Subcutaneous abdominal adipose tissue (tissue), 5 donors: ENCODE measurements at regions not wholly inside any gene's neighbourhood (a gene's known extent, or its start where the extent isn't known, plus 50 kb on each side); places are given as distances from the start of the nearest gene placed in this dataset.
A peak's percentile ranks its signal among the peaks of the same experiment; 100 is the strongest.
"Not testable (repeated sequence)": the region's sequence is repeated elsewhere in the genome, so short reads cannot be mapped to it uniquely, and the experiment has no call there.

Source experiments
- H3K27ac ChIP-seq: one replicate; pipeline ENCODE4 v1.7.0; 2013; ENCODE audit warnings: low read depth, mild to moderate bottlenecking, inconsistent platforms, low read length, moderate library complexity
- H3K27me3 ChIP-seq, 5 donors: one replicate each; pipeline ENCODE4 v1.7.0; 2013; ENCODE audit warnings: low read length in 5 of 5, inconsistent platforms in 1 of 5; ENCODE audit not compliant: control insufficient read depth in 5 of 5, insufficient read depth in 4 of 5
- H3K36me3 ChIP-seq, 5 donors: one replicate each; pipeline ENCODE4 v1.7.0; 2013; ENCODE audit warnings: low read length in 5 of 5; ENCODE audit not compliant: control insufficient read depth in 5 of 5, insufficient read depth in 5 of 5
- H3K4me1 ChIP-seq, 5 donors: one replicate each; pipeline ENCODE4 v1.7.0; 2013; ENCODE audit warnings: low read length in 5 of 5, mild to moderate bottlenecking in 3 of 5, moderate library complexity in 1 of 5; ENCODE audit not compliant: control insufficient read depth in 5 of 5, insufficient read depth in 5 of 5
- H3K4me3 ChIP-seq, 5 donors: one replicate each; pipeline ENCODE4 v1.7.0; 2013; ENCODE audit warnings: low read length in 5 of 5, low read depth in 1 of 5
- H3K9ac ChIP-seq, 5 donors: one replicate each; pipeline ENCODE4 v1.7.0; 2013; ENCODE audit warnings: low read length in 5 of 5, mild to moderate bottlenecking in 4 of 5, moderate library complexity in 3 of 5
- H3K9me3 ChIP-seq, 5 donors: one replicate each; pipeline ENCODE4 v1.7.0; 2013; ENCODE audit warnings: low read length in 5 of 5; ENCODE audit not compliant: control insufficient read depth in 5 of 5
- donor health status: healthy.
- donor health status: healthy.
- donor health status: healthy.
- donor health status: healthy.
- donor health status: healthy.

DNA sequence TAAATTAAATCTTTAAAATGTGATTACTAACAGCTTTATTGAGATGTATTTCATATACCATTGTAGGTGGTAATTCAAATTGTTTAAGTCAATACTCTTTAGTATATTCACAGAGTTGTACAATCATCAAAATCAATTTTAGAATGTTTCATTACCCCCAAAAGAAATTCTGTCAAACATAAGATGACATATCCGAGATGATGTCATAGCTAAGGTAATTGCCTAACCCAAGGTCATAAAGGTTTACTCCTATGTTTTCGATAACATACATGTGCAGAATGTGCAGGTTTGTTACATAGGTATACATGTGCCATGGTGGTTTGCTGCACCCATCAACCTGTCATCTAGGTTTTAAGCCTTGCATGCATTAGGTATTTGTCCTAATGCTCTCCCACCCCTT is 1392.0 kb upstream of the GOT2 start:
- H3K4me1 ChIP-seq, H3K27ac ChIP-seq, H3K9me3 ChIP-seq, H3K36me3 ChIP-seq, H3K4me3 ChIP-seq, H3K27me3 ChIP-seq, H3K9ac ChIP-seq: not testable (repeated sequence)

DNA sequence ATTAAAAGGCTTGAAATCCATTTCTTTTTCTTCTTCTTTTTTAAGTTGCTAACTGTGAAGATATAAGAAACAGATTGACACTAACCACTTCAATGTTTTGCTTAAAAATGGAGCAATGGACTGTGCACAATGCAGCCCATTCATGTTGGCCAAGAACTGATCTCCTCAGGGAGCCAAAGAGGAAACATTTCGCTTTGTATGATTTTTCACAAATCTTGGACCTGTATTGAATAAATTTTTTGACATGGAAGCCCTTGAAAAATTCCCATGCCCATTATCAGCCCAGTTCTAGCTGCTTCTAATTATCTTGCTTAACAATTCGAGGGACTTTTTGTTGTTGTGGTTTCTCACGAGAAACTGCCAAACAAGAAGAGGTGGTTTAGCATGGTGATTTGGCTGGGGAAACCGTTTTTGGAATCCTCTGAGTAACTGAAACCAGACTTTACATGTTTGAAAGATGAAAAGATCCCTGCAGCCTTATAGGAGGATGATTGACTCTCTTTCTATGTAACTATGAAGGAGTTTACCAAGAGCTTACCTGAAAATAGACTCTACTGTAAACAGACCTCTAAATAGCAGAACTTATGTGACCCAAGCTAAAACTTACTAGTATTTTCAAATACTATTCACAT is 1389.4 kb upstream of the GOT2 start:
- Histone ChIP-seq H3K36me3 (no peaks in the 10 kb centered on the region), H3K4me1 (peaks cover 0 to 5% (median 0%) of the 10 kb centered on the region in 5 donors), H3K9me3 (no peaks in the 10 kb centered on the region), H3K4me3 (no peak overlapping the region), H3K27me3 (peaks cover 0 to 3% (median 0%) of the 10 kb centered on the region in 5 donors), H3K9ac (no peak overlapping the region), H3K27ac (no peak overlapping the region)

DNA sequence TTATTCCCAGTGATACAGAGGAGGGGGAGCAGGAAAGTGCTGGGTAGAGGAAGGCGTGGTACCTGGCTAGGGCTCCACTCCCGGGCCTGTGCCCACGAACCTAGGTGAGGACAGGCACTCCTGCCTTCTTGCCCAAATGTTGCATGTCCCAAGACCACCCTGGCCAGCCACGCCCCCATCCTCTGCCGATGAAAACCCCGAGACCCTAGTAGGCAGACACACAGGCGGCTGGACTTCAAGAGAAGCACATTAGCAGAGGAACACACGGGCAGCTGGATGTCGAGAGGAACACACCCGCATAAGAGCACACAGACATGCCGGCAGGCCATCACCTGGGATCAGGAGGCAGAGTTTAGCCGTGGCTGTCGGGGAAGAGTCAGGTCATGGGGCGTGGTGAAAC is 1386.5 kb upstream of the GOT2 start:
- H3K4me1 ChIP-seq, result peaks cover 0 to 5% (median 0%) of the 10 kb centered on the region in 5 donors
- H3K9me3 ChIP-seq, result no peaks in the 10 kb centered on the region
- H3K27ac ChIP-seq, result no peak overlapping the region
- no peak overlapping the region for H3K9ac ChIP-seq
- no peaks in the 10 kb centered on the region for H3K36me3 ChIP-seq
- peaks cover 0 to 3% (median 0%) of the 10 kb centered on the region in 5 donors for H3K27me3 ChIP-seq
- no peak overlapping the region for H3K4me3 ChIP-seq

DNA sequence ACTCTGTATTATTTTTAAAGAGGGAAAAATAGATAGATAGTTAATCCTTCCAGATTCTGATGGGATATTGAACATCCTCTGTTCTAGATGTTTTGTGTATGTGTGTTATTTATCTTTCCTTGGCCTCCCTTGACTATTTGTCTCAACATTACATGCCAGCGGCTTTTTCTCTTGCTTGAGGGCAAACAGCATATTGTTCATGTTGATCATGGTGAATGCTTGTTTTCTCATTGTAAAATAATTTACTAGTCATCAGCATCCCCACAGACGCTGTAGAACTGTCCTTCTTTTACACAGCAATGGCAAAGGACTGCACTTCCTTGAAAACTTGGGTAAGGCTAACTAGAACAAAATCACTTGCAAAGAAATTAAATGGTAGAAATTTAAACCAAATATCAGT is 1376.4 kb upstream of the GOT2 start:
- H3K4me1 ChIP-seq, result peaks cover 0 to 9% (median 6%) of the 10 kb centered on the region in 5 donors
- no peaks in the 10 kb centered on the region for H3K36me3 ChIP-seq
- H3K27ac ChIP-seq, result no peak overlapping the region
- peaks cover 0 to 3% (median 0%) of the 10 kb centered on the region in 5 donors for H3K9me3 ChIP-seq
- H3K27me3 ChIP-seq, result no peaks in the 10 kb centered on the region
- H3K4me3 ChIP-seq, result no peak overlapping the region
- H3K9ac ChIP-seq, result no peak overlapping the region

DNA sequence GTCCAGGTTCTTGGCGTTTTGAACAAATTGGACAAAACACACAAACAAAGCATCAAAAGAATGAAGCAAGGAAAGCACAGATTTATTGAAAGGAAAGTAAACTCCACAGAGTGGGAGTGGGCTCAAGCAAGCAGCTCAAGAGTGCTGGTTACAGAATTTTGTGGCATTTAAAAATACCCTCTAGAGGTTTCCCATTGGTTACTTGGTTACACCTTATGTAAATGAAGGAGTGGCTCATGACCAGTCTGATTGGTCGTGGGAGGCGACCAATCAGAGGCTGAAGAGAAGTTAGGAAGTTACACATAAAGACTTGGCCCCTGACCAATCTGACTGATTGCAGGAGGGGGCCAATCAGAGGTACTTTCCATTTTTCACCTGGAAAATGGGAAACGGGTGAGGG is 1373.8 kb upstream of the GOT2 start:
- Histone ChIP-seq H3K4me3 (peak overlapping the region in 2 of 5 donors; percentile 29 to 37), H3K4me1 (peaks cover 0 to 9% (median 6%) of the 10 kb centered on the region in 5 donors), H3K27ac (no peak overlapping the region), H3K27me3 (no peaks in the 10 kb centered on the region), H3K9me3 (peaks cover 0 to 3% (median 0%) of the 10 kb centered on the region in 5 donors), H3K9ac (no peak overlapping the region), H3K36me3 (no peaks in the 10 kb centered on the region)

DNA sequence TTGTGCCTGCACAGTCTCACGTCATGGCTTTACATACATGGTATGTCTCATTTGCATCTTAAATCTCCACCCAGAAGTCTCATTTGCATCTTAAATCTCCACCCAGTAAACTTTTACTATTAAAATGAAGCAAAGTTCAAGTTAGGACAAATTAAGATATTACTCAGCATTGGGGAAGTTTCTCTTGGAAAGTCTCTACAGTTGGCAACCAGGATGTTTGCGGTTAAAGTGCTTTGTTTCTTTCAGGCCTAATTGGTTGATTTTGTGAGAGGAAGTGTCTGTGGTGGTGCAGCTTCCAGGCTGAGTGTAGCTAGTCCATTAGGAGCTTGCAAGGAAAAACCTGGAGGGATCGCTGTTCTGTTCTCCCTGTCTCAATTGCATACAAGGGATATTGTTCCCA is 1373.3 kb upstream of the GOT2 start:
- Histone ChIP-seq H3K9ac (no peak overlapping the region), H3K27ac (no peak overlapping the region), H3K27me3 (no peaks in the 10 kb centered on the region), H3K4me1 (peaks cover 0 to 9% (median 6%) of the 10 kb centered on the region in 5 donors), H3K9me3 (peaks cover 0 to 3% (median 0%) of the 10 kb centered on the region in 5 donors), H3K4me3 (peak overlapping the region in 3 of 5 donors; percentile 4 to 37 (median 29)), H3K36me3 (no peaks in the 10 kb centered on the region)

DNA sequence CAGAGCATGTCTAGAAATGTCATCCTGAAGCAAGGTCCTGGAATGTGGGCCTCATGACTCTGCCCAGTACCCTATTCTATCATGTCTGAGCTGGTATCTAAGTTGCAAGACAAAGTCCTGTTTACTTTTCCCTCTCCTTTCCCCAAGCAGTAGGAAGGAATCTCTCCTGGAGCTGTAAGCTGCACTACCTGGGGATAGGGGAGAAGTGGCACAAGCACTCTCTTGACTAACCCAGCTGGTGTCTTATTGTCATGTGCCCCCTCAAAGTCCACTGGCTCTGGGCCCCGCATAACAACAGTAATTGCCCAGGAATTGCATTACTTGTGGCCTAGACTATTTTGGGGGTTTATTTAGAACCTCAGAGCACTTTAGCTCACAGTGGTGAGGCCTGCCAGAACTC is 1366.3 kb upstream of the GOT2 start:
- Histone ChIP-seq H3K9me3 (peaks cover 0 to 12% (median 9%) of the 10 kb centered on the region in 5 donors), H3K36me3 (no peaks in the 10 kb centered on the region), H3K4me1 (no peaks in the 10 kb centered on the region), H3K4me3 (no peak overlapping the region), H3K27me3 (no peaks in the 10 kb centered on the region), H3K9ac (no peak overlapping the region), H3K27ac (no peak overlapping the region)

DNA sequence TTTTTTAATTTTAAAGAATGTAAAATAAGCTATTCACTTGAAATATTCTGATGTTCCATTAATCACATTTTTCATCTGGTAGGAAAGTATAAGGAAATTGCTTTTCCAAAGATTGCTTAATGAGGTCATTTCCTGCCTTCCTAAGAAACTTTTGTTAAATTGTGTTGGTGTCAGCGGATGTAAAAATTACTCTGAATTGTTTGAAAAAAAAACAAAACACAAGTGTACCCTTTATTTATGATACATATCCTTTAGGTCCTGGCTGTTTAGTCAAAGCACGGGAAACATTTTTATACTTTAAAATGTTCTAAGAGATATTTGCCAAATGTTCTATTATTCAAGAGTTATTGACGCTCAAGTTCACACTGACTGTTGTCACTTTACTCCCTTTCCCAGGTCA is 1357.4 kb upstream of the GOT2 start:
- Histone ChIP-seq H3K27ac (no peak overlapping the region), H3K27me3 (no peaks in the 10 kb centered on the region), H3K9ac (no peak overlapping the region), H3K4me1 (no peaks in the 10 kb centered on the region), H3K9me3 (peaks cover 0 to 2% (median 0%) of the 10 kb centered on the region in 5 donors), H3K4me3 (no peak overlapping the region), H3K36me3 (no peaks in the 10 kb centered on the region)

DNA sequence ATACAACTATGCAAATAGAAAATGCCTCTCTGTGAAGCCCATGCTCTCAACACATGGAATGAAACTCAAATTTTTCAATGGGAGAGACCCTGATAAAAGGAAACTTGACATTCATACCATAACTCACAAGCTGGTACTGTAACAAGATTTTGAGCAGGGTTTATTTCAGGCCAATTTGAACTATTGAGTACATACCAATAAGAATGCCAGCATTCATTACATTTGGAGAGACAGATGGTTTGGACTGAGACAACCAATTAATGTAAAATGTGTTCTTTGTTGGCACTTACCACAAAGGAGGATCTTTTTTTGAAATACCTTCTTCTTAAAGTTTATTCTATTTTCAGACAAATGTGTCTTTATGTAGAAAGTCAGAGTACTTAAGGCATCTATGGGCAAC is 1357.0 kb upstream of the GOT2 start:
- Histone ChIP-seq H3K9me3 (peaks cover 0 to 2% (median 0%) of the 10 kb centered on the region in 5 donors), H3K36me3 (no peaks in the 10 kb centered on the region), H3K4me3 (no peak overlapping the region), H3K9ac (no peak overlapping the region), H3K27me3 (no peaks in the 10 kb centered on the region), H3K4me1 (no peaks in the 10 kb centered on the region), H3K27ac (no peak overlapping the region)

DNA sequence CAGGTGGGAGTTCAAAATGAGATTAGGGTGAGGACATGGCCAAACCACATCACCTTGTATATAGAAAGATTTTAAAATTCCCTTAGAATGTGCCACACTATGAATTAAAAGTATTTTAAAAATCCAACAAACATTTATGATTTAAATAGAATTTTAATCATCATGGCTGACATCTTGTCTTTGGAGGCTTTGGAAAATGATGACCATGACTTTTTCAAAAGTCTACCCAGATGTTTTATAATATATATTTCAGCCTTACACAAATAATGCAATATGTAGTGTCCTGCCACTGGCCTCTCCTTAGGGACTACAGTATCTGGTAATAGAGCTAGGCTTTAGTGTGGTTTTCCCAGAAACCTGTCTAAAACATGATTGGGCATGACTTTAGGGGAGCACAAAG is 1353.4 kb upstream of the GOT2 start:
- peaks cover 0 to 2% (median 0%) of the 10 kb centered on the region in 5 donors for H3K9me3 ChIP-seq
- no peak overlapping the region for H3K4me3 ChIP-seq
- no peaks in the 10 kb centered on the region for H3K36me3 ChIP-seq
- H3K27ac ChIP-seq, result no peak overlapping the region
- no peaks in the 10 kb centered on the region for H3K27me3 ChIP-seq
- no peak overlapping the region for H3K9ac ChIP-seq
- no peaks in the 10 kb centered on the region for H3K4me1 ChIP-seq
